Mucosa of stomach (tissue), 1 donor: ENCODE measurements at regions not wholly inside any gene's neighbourhood (a gene's known extent, or its start where the extent isn't known, plus 50 kb on each side); places are given as distances from the start of the nearest gene placed in this dataset.
"Not testable (repeated sequence)": the region's sequence is repeated elsewhere in the genome, so short reads cannot be mapped to it uniquely, and the experiment has no call there.

Experiments
- H3K27me3 ChIP-seq: one replicate; pipeline ENCODE4 v1.7.0; 2013; ENCODE audit warnings: mild to moderate bottlenecking, low read length; ENCODE audit not compliant: control insufficient read depth, insufficient read depth
- H3K36me3 ChIP-seq: one replicate; pipeline ENCODE4 v1.7.0; 2013; ENCODE audit warnings: low read length; ENCODE audit not compliant: control insufficient read depth, insufficient read depth
- H3K4me1 ChIP-seq: one replicate; pipeline ENCODE4 v1.7.0; 2013; ENCODE audit warnings: mild to moderate bottlenecking, low read length; ENCODE audit not compliant: control insufficient read depth, insufficient read depth
- H3K4me3 ChIP-seq: one replicate; pipeline ENCODE4 v1.7.0; 2013; ENCODE audit warnings: low read length
- H3K9ac ChIP-seq: one replicate; pipeline ENCODE4 v1.7.0; 2013; ENCODE audit warnings: mild to moderate bottlenecking, low read length, moderate library complexity
- H3K9me3 ChIP-seq: one replicate; pipeline ENCODE4 v1.7.0; 2013; ENCODE audit warnings: mild to moderate bottlenecking, low read length, moderate library complexity; ENCODE audit not compliant: control insufficient read depth
- donor health status: Pancreatic carcinoma.

DNA sequence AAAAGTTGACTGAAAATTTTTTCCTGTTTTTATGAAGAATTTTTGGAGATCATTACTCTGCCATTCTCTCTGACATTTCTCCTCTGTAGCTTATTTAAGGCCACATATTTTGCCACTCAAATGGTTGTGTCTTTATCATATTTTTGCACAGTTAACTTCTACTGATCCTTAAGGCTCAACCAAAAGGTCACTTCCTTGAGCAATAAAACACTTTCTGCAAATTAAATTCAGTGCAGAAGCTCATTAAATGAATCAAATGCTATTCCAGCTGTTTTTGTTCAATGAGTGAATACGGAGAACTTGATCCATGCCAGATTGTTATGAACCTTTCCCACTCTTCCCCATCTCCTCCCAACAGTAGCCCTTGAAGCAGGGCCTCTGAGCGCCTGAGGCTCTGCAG is 93.8 kb upstream of the EPB41L4A start:
- H3K4me3 ChIP-seq, result no peak overlapping the region
- H3K27me3 ChIP-seq, result no peaks in the 10 kb centered on the region

DNA sequence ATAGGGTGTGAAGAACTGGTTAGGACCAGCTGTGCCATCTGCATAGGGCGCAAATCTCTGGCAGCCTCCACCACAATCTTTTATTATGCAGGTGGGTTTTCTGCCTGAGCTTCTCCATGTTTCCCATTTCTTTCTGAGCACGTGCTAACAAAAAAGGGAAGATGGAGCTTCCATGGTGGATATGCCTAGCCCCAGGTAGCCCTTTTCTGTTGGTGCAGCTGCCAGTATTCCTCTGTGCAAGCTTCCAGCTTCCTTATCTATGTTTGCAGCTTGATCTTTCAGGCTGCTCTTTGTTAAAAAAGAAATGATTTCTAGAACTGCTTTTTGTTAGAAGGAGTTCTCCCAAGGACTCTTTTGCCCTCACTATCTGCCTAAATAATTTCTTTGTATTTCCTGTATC is 95.0 kb upstream of the EPB41L4A start:
- Histone ChIP-seq H3K36me3 (no peaks in the 10 kb centered on the region), H3K9ac (no peak overlapping the region), H3K4me1 (no peaks in the 10 kb centered on the region), H3K9me3 (no peaks in the 10 kb centered on the region), H3K27me3 (no peaks in the 10 kb centered on the region), H3K4me3 (no peak overlapping the region)

More for the DNA sequence above, 93.8 kb upstream of the EPB41L4A start:
- Histone ChIP-seq H3K9ac (no peak overlapping the region), H3K4me1 (no peaks in the 10 kb centered on the region), H3K9me3 (no peaks in the 10 kb centered on the region), H3K36me3 (no peaks in the 10 kb centered on the region)

DNA sequence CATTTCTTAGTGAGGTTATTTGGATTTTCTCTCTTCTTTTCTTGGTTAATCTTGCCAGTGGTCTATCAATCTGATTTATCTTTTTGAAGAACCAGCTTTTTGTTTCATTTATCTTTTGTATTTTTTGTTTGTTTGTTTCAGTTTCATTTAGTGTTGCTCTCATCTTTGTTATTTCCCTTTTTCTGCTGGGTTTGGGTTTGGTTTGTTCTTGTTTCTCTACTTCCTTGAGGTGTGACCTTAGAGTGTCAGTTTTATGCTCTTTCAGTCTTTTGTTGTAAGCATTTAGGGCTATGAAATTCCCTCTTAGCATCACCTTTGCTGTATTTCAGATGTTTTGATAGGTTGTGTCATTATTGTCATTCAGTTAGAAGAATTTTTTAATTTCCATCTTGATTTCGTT is 101.4 kb upstream of the EPB41L4A start:
- not testable (repeated sequence) for H3K4me3 ChIP-seq, H3K4me1 ChIP-seq, H3K9ac ChIP-seq, H3K27me3 ChIP-seq, H3K36me3 ChIP-seq, H3K9me3 ChIP-seq

DNA sequence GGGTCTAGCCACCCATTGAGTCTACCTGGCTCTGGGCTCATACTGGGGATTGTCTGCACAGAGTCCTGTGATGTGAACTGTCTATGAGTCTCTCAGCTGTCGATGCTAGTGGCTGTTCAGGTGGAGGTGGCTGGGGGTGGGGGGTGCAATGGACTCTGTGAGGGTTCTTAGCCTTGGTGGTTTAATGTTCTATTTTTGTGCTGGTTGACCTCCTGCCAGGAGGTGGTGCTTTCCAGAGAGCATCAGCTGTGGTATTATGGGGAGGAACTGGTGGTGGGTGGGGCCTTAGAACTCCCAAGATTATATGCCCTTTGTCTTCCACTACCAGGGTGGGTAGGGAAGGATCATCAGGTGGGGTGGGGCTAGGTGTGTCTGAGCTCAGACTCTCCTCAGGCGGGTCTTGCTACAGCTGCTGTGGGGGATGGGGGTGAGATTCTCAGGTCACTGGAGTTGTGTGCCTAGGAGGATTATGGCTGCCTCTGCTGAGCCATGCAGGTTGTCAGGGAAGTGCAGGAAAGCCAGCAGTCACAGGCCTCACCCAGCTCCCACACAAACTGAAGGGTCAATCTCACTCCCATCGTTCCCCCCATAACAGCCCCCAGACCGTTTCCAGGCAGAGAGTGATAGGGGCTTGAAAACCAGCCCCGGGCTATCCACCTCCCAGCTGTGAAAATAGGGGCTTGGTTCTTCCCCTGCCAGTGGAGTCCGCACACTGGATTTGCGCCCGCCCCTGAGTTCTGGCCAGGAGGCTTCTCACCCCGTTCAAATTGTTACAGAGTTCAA is 104.0 kb upstream of the EPB41L4A start:
- H3K4me1 ChIP-seq, H3K4me3 ChIP-seq, H3K36me3 ChIP-seq, H3K27me3 ChIP-seq, H3K9ac ChIP-seq, H3K9me3 ChIP-seq: not testable (repeated sequence)

DNA sequence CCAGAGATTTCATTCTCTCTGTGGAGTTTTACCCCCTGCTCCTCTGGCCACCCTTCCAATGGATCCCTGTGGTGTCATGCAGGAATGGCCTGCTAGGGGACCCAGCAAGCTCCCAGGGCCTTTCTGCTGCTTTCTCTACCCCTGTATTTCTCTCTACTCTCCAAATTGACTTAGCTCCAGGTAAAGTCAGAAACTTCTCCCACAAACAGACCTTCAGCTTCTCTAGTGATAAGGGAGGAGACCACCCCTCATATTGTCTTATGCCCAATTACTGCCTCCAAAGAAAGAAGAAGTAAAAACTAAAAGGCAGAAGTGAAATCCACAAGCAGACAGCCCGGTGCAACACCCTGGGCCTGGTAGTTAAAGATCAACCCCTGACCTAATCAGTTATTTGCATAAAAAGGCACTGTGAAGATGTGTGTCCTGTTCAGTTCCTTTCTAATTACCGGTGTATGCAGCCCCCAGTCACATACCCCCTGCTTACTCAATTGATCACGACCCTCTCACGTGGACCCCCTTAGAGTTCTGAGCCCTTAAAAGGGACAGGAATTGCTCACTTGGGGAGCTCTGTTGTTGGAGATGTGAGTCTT is 104.7 kb upstream of the EPB41L4A start:
- not testable (repeated sequence) for H3K36me3 ChIP-seq, H3K9me3 ChIP-seq, H3K9ac ChIP-seq, H3K27me3 ChIP-seq, H3K4me1 ChIP-seq, H3K4me3 ChIP-seq

DNA sequence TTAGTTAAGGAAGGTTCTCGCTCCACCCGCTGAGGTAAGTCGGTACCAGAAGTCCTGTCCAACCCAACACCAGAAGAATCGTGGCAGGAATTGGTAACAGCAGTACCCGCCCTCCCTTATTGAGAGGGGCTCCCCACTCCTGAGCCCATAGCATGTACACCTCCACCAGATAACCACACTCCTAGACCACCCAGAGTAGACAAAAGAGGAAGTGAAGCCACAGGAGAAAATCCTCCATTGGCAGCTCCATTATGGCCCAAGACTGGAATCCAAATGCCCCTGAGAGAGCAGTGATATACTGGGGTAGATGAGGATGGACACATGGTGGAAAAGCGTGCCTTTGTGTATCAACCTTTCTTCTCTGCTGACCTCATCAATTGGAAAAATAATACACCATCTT is 106.1 kb upstream of the EPB41L4A start:
- peaks cover 7% of the 10 kb centered on the region for H3K4me1 ChIP-seq
- no peak overlapping the region for H3K9ac ChIP-seq

DNA sequence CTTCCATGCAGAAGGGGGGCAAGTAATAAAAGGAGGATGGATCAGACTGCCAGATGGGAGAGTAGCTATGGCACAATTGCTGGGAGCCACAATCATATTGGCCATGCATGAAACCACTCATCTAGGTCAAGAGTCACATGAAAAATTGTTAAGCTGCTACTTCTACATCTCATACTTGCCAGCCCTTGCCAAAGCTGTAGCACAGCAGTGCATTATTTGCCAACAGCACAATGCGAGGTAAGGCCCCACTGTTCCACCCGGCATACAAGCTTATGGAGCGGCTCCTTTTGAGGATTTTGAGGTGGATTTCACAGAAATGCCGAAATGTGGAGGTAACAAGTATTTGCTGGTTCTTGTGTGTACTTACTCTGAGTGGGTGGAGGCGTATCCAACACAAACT is 109.9 kb upstream of the EPB41L4A start:
- no peak overlapping the region for H3K4me3 ChIP-seq
- no peak overlapping the region for H3K9ac ChIP-seq
- H3K36me3 ChIP-seq, result no peaks in the 10 kb centered on the region
- H3K4me1 ChIP-seq, result peaks cover 7% of the 10 kb centered on the region
- H3K27me3 ChIP-seq, result no peaks in the 10 kb centered on the region
- no peaks in the 10 kb centered on the region for H3K9me3 ChIP-seq

More for the DNA sequence above, 106.1 kb upstream of the EPB41L4A start:
- Histone ChIP-seq H3K9me3 (no peaks in the 10 kb centered on the region), H3K27me3 (no peaks in the 10 kb centered on the region), H3K36me3 (no peaks in the 10 kb centered on the region), H3K4me3 (no peak overlapping the region)

DNA sequence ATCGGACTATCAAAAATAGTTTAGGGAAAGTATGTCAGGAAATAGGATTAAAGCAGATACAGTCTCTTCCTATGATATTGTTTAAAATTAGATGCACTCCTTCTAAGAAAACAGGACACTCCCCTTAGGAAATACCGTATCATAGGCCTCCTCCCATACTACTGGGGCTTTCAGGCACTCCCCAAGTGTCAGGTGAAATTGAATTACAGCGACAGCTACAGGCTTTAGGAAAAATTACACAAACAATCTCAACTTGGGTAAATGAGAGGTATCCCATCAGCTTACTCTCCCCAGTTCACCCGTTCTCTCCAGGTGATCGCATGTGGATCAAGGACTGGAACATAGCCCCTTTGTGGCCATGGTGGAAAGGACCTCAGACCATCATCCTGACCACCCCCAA is 110.4 kb upstream of the EPB41L4A start:
- Histone ChIP-seq H3K4me3 (no peak overlapping the region), H3K4me1 (peaks cover 13% of the 10 kb centered on the region), H3K27me3 (no peaks in the 10 kb centered on the region), H3K36me3 (no peaks in the 10 kb centered on the region), H3K9me3 (no peaks in the 10 kb centered on the region), H3K9ac (no peak overlapping the region)

DNA sequence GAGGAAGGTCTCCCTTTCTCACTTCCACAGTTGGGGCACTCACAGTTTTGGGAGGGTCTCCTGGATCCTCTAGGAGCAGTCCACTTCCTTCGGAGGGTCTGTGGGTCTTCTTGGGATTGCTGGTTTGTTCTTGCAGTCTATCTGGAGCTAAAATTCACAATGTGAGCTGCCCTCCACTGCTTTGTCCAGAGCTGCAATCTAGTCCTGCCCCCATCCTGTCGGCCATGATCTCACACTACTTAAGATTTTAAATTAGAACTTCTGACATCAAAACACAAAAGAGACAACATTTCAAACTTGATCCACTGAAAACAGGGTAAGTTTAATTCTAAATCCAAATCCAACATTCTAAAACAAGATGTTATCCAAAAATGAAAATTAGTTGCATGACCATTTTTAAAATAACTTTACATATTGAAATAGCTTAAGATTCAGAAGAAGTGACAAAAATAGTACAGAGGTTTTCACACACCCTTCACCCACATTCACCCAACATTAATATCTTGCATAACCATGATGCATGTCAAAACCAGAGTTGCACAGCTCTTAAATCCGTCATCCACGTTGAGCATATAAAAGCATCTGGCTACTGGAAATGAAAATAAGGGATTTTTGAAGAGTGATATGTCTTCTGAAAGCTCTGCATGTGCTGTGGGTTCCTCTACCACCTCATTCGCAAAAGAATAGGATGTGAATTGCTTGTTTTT is 113.7 kb upstream of the EPB41L4A start:
- Histone ChIP-seq H3K4me1 (peaks cover 17% of the 10 kb centered on the region), H3K4me3 (no peak overlapping the region), H3K27me3 (no peaks in the 10 kb centered on the region)

DNA sequence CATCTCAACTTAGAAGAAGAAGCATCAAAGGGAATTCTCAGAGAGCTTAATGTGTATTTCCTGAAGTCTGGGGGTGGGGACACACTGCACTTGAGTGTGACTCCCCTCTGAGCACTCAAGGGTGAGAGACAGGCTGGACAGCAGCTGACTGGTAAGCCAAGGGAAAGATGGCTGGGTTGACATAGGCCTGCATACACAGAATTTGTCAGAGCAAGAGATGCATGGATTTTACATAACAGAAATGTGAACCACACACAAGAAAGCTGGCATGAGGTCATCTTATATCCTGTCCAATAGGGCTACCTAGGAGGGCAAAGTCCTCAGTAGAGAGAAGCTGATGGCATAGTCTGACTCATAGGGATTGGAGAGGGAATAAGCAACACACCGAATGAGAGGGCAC is 114.3 kb upstream of the EPB41L4A start:
- H3K4me3 ChIP-seq, result no peak overlapping the region
- no peak overlapping the region for H3K9ac ChIP-seq
- peaks cover 17% of the 10 kb centered on the region for H3K4me1 ChIP-seq
- H3K36me3 ChIP-seq, result no peaks in the 10 kb centered on the region
- no peaks in the 10 kb centered on the region for H3K27me3 ChIP-seq
- no peaks in the 10 kb centered on the region for H3K9me3 ChIP-seq

More for the DNA sequence above, 113.7 kb upstream of the EPB41L4A start:
- H3K9ac ChIP-seq, result no peak overlapping the region
- H3K9me3 ChIP-seq, result no peaks in the 10 kb centered on the region
- no peaks in the 10 kb centered on the region for H3K36me3 ChIP-seq

DNA sequence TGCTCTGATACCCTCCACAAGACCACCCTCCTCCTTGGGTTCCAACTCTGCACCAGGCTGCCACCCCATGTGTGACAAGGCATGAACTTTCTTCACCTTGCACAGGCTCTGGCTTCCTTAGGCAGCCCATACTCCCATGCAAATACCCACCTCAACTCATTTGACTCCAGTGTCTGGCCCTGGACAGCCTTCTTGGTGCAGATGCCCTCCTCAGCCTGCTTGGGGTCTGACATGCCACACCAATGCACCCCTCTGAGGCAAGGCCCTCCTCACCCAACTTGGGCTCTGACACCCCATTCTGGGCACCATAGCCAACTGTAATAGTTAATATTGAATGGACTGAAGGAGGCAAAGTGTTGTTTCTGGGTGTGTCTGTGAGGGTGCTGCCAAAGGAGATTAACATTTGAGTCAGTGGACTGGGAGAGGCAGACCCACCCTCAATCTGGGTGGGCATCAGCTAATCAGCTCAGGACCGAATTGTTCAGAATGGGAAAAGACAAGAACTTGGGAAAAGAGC is 115.0 kb upstream of the EPB41L4A start:
- Histone ChIP-seq H3K27me3 (no peaks in the 10 kb centered on the region), H3K36me3 (no peaks in the 10 kb centered on the region), H3K9me3 (no peaks in the 10 kb centered on the region), H3K9ac (no peak overlapping the region), H3K4me1 (peaks cover 17% of the 10 kb centered on the region), H3K4me3 (no peak overlapping the region)

DNA sequence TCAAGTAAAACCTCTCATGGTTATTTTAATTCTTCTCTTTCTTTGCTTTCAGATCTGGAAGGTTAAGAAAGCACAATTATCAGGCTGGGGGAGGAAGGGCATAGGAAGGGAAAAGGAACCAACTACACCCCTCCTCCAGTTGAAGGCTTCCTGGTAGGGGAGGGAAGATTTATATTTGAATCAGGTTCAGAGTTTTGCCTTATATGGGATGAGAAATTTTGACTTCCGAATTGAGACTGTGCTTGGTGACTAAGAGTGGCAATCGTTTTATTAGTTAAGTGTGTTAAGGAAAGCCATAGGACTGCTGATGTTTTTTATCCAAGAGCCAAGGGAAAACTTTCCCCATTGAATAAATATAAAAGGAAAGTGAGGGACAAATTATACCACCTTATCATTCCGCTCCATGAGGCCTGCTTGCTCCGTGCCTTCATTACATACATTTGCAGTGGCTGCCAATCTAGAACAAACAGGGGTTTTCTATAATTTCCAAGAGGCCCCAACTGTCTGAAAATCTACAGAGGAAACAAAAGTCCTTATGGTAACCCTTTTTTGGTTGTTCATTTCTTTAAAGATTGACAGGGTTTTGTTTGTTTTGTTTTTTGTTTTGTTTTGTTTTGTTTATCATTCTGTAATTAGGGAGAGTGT is 115.7 kb upstream of the EPB41L4A start:
- H3K4me3 ChIP-seq, result no peak overlapping the region

More for the DNA sequence above, 115.7 kb upstream of the EPB41L4A start:
- Histone ChIP-seq H3K4me1 (peaks cover 17% of the 10 kb centered on the region), H3K9ac (no peak overlapping the region), H3K36me3 (no peaks in the 10 kb centered on the region), H3K9me3 (no peaks in the 10 kb centered on the region), H3K27me3 (no peaks in the 10 kb centered on the region)
